GM21529 (cell line): ENCODE measurements at regions not wholly inside any gene's neighbourhood (a gene's known extent, or its start where the extent isn't known, plus 50 kb on each side); places are given as distances from the start of the nearest gene placed in this dataset.

ENCODE experiments used
- ATAC-seq: cut with Tn5 transposase; IDR thresholded peaks from one replicate; pipeline ENCODE4 v1.9.1; 2021; ENCODE audit not compliant: unreplicated experiment

GRCh38 chr4:188804861-188805260 lies 665.6 kb downstream of the TRIML1 start:
- no peak for ATAC-seq

- ATAC-seq: no peak
These were observed 671.9 kb downstream of the TRIML1 start for GRCh38 chr4:188811121-188811520.

GRCh38 chr4:188812644-188813043 lies 673.4 kb downstream of the TRIML1 start:
- no peak for ATAC-seq

GRCh38 chr4:188818300-188818699 lies 679.1 kb downstream of the TRIML1 start:
- no peak for ATAC-seq

GRCh38 chr4:188819233-188819632 lies 680.0 kb downstream of the TRIML1 start:
- ATAC-seq: no peak

GRCh38 chr4:188821500-188821899 lies 682.3 kb downstream of the TRIML1 start:
- ATAC-seq: no peak

- no peak for ATAC-seq
These were observed 683.5 kb downstream of the TRIML1 start for GRCh38 chr4:188822698-188823097.

- no peak for ATAC-seq
These were observed 685.3 kb downstream of the TRIML1 start for GRCh38 chr4:188824553-188824952.

- no peak for ATAC-seq
These were observed 687.2 kb downstream of the TRIML1 start for GRCh38 chr4:188826393-188826792.

- ATAC-seq: no peak
These were observed 700.5 kb downstream of the TRIML1 start for GRCh38 chr4:188839704-188840103.

- no peak for ATAC-seq
These were observed 702.3 kb downstream of the TRIML1 start for GRCh38 chr4:188841523-188841922.

GRCh38 chr4:188854436-188854835 lies 715.2 kb downstream of the TRIML1 start:
- no peak for ATAC-seq

- no peak for ATAC-seq
These were observed 719.5 kb downstream of the TRIML1 start for GRCh38 chr4:188858696-188859095.

GRCh38 chr4:188864741-188865140 lies 725.5 kb downstream of the TRIML1 start:
- no peak for ATAC-seq

GRCh38 chr4:188867796-188868195 lies 728.6 kb downstream of the TRIML1 start:
- no peak for ATAC-seq

- no peak for ATAC-seq
These were observed 730.3 kb downstream of the TRIML1 start for GRCh38 chr4:188869581-188869980.

- ATAC-seq: no peak
These were observed 733.6 kb downstream of the TRIML1 start for GRCh38 chr4:188872809-188873208.

GRCh38 chr4:188876881-188877280 lies 737.6 kb downstream of the TRIML1 start:
- ATAC-seq: no peak

- ATAC-seq: no peak
These were observed 740.4 kb downstream of the TRIML1 start for GRCh38 chr4:188879598-188879997.

- ATAC-seq: no peak
These were observed 748.7 kb downstream of the TRIML1 start for GRCh38 chr4:188887905-188888304.

- ATAC-seq: no peak
These were observed 753.6 kb downstream of the TRIML1 start for GRCh38 chr4:188892837-188893236.

GRCh38 chr4:188903986-188904385 lies 764.7 kb downstream of the TRIML1 start:
- ATAC-seq: no peak

GRCh38 chr4:188904617-188905016 lies 765.4 kb downstream of the TRIML1 start:
- no peak for ATAC-seq

GRCh38 chr4:188905248-188905647 lies 766.0 kb downstream of the TRIML1 start:
- no peak for ATAC-seq
